GM18507 (cell line): ENCODE measurements at regions not wholly inside any gene's neighbourhood (a gene's known extent, or its start where the extent isn't known, plus 50 kb on each side); places are given as distances from the start of the nearest gene placed in this dataset.
"Not testable (repeated sequence)": the region's sequence is repeated elsewhere in the genome, so short reads cannot be mapped to it uniquely, and the experiment has no call there.

Source experiments
- DNase-seq: peaks from one replicate; pipeline ENCODE4 v3.0.0; 2011; ENCODE audit warnings: low read depth; ENCODE audit not compliant: insufficient read length; ENCODE audit errors: extremely low spot score
- FAIRE-seq: peaks from 2 replicates; lab custom pipeline; 2011; peaks lifted over from hg19 to GRCh38; lab: Jason Lieb, UNC

GRCh38 chr10:29886299-29886698 is 173.1 kb downstream of the JCAD start:
- FAIRE-seq, result no peak

DNA sequence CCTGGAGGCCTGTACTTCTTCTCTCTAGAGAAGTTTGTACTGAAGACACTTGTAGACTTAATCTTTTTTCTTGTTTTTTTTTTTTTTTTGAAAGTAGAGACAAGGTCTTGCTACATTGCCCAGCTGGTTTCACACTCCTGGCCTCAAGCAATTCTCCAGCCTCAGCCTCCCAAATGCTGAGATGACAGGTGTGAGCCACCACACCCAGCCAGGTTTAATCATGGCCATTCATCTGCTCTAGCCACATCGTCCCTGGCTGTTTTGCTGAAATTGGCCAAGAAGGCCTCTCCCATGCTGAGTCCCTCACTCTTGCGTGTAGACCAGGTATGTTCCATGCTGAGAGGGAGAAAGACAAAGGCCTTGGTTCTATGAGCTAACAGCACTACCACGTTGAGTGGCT is 176.2 kb downstream of the JCAD start:
- DNase-seq (no peak), FAIRE-seq (no peak)

More at GRCh38 chr10:29886299-29886698, 173.1 kb downstream of the JCAD start:
- DNase-seq, result no peak

DNA sequence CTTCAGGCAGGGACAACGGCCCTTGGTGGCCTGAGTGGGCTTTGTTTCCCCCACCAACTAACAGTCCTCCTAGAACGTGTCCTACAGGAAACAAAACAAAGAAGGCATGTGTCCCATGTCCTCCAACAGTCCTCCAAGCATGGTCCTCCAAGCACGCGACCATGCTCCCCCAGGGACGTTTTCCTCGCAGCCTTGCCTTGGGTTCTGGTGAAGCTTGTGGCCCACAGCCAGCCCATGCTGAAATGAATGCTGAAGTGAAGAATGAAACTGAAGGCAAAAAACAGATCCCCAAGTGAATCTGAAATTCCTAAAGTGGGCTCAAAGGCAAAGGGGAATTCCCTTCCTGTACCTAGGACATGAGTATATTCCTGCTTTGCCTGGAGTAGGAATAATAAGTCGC is 176.6 kb downstream of the JCAD start:
- DNase-seq (no peak), FAIRE-seq (no peak)

GRCh38 chr10:29881811-29882210 is 177.6 kb downstream of the JCAD start:
- DNase-seq (no peak), FAIRE-seq (no peak)

DNA sequence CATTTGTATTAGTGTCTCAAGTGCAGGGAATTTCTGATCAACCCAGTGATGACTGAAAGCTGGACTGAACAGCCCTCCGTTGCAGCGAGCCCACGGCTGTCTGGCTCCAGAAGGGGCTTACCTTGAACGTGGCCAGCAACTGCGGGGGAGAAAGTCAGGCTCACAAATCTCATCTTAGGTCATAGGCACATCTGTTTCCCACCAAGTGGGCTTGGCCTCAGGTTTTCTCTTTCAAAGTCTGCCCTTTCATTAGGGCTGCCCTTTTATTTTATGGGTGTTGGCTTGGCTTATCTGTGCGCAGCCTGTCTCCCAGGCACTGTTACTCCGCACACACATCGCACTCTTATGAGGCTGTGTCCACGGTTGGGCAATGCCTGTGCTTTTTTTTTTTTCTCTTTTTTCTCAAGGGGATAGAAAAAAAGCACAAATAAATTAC is 178.0 kb downstream of the JCAD start:
- FAIRE-seq, result no peak
- DNase-seq, result no peak

DNA sequence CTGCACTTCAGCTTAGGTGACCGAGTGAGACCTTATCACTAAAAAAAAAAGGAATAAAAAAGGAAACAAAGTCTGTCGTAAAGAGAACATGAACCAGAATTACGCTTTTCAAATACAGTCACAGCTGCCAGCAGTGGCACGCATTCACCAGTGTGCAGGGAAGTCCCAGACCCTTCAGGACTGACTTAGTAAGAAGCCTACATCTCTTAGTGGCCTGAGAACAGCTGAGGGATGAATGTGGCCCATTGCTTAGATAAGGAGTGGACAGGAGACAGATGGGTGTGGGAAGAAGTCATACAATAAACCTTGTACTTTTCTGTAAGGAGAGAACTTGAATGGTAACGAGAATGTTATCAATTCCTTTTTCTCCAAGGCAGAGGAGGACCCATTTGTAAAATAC is 178.5 kb downstream of the JCAD start:
- FAIRE-seq, result no peak

DNA sequence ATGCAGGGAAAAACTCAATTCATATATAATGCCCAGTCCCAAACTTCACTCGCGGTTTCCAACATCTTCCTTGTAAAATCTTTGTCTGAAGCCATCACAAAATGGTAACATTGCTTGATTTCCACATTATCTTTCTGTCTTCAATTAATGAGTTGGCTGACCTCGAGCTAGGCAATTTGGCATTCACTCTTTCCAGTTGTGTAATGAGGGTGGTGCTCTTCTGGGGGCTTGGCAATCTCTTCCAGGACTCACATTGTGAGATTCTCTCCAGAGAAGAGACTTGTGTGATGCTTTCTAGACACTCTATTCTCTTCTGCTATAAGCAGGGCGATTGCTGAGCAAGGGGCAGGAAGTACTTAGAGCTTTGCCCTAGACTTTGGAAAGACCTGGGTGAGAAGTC is 179.5 kb downstream of the JCAD start:
- no peak for FAIRE-seq
- no peak for DNase-seq

More for the DNA sequence above, 178.5 kb downstream of the JCAD start:
- no peak for DNase-seq

- FAIRE-seq (no peak), DNase-seq (no peak)
These were observed 180.9 kb downstream of the JCAD start for GRCh38 chr10:29878492-29878891.

DNA sequence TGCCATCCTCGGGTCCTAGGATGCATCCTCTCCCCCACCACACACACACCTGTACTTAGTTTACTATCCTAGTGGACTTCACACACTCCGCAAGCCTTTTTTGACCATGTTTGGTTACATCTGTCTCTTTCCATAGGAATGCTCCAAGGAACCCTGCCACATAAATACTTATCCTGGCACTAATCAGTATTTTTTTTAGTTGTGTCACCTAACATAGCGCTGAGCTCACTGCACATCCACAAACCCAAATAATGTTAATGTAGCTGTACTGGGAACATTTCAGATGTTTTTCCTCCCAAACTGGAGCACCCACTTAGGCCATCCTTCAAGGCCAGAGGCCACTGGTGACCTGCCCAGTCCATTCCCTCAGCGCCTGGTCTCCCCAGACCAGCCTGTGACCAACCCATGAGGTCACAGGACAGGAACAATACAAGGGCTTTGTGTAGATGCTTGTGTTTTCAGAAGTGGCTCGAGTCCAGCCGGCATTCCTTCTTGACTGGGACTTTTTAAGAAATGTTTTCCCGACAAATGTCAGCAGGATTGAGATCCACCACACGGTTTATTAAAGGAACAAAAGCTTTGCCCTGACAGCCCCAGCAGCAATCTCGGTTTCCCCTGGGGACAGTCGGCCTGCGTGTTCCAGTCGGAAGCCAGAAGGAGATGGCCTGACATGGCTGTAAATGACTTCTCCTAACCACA is 181.4 kb downstream of the JCAD start:
- DNase-seq (no peak), FAIRE-seq (no peak)

DNA sequence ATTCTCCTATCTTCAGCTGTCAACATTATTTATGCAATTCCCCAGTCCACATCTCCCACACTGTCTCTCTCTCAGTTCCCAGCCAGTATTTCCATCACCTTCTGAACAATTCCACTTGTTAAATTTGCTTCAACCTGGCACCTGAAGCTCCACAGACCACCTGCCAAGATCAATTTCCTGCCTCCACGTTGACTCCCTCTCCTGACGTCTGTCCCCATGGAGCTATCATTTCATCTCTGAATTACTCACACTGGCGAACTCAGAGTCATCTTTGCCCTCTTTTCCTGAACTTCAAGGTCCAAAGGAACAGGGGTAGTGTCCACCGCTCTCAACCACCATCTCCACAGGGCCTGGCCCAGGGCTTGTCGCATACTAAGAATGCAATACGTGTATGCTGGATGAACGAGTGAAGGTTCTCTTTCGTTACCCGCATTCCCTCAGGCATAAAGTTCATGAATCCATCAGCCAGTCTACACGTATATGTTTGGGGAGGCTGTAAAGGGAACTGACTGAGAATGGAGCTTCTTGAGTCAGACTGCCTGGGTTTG is 183.3 kb downstream of the JCAD start:
- FAIRE-seq, result no peak

GRCh38 chr10:29874606-29875269 is 184.6 kb downstream of the JCAD start:
- DNase-seq, result no peak
- FAIRE-seq, result no peak

More for the DNA sequence above, 183.3 kb downstream of the JCAD start:
- DNase-seq, result no peak

GRCh38 chr10:29873941-29874484 is 185.4 kb downstream of the JCAD start:
- FAIRE-seq, result no peak
- no peak for DNase-seq

- FAIRE-seq (no peak), DNase-seq (no peak)
These were observed 188.8 kb downstream of the JCAD start for GRCh38 chr10:29870522-29871044.

DNA sequence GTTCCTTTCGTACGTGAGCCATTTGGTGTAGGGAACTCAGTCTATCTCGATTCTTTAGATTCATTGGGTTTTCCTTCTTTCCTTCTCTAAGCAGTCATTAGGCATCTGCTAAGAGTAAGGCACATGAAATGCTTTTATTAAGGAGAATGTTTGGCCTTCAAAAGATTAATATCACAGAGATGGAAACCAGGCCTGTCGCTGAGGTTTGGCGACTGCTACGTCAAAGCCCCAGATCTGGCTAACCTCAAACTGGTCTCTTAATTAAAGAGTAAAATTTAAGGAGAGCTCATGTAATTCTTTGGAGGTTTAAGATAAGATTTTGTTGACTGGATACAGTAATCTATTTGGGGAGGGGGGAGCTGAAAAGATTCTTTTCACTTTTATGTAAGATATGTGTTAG is 189.8 kb downstream of the JCAD start:
- no peak for FAIRE-seq

GRCh38 chr10:29866356-29866755 is 193.0 kb downstream of the JCAD start:
- no peak for FAIRE-seq
- DNase-seq, result no peak

More for the DNA sequence above, 189.8 kb downstream of the JCAD start:
- no peak for DNase-seq

DNA sequence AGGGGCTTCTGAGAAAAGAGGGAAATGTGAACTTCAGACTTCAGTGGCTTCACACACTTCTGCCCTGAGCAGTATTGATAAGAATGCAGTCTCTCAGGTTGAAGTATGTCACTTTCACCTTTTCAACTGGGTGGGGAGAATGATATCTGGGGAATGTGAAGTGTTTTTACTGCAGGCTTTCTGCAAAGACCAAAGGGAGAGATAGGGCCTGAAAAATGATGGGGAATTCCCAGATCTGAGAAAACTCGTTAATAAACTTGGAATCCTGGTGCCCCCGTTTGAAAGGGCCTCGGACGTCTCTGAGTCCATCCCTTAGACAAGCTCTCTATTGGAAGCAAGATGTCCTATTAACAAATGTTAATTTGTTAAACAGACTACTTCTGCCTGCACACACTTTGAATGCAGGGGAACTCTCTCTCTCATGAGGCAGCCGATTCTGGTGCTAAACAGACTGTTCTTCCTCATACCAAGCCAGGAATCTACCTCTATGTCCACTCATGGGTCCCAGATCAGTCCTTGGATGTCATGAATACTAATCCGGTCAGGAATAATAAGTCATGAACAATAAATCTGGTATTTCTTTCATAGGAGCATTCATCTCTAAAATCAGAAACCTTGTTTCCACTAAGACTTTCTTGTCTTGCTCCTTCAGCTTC is 193.6 kb downstream of the JCAD start:
- DNase-seq (no peak), FAIRE-seq (no peak)

GRCh38 chr10:29862923-29863614 is 196.3 kb downstream of the JCAD start:
- DNase-seq (no peak), FAIRE-seq (no peak)

- FAIRE-seq (no peak), DNase-seq (no peak)
These were observed 197.4 kb downstream of the JCAD start for GRCh38 chr10:29861811-29862505.

DNA sequence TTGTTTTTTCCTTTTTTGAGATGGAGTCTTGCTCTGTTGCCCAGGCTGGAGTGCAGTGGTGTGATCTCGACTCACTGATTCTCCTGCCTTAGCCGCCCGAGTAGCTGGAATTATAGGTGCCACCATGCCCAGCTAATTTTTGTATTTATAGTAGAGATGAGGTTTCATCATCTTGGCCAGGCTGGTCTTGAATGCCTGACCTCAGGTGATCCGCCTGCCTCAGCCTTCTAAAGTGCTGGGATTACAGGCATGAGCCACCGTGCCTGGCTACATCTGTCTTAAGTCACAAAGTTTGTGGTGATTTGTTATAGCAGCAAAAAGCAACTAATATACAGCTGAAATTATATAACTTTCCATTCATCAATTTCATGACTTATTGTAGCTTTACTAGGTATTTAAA is 198.2 kb downstream of the JCAD start:
- not testable (repeated sequence) for FAIRE-seq, DNase-seq
